ENCODE measurements at regions not wholly inside any gene's neighbourhood (a gene's known extent, or its start where the extent isn't known, plus 50 kb on each side); places are given as distances from the start of the nearest gene placed in this dataset.
A peak's percentile ranks its signal among the peaks of the same experiment; 100 is the strongest.

- H3F3A ChIP-seq (ENCODE audit: insufficient read depth, low read length, poor library complexity, severe bottlenecking) = no peaks in the 10 kb centered on the region
- no peaks in the 10 kb centered on the region for H3K9me2 ChIP-seq (ENCODE audit: insufficient read depth, low read length)
- no peak overlapping the region for H3K9ac ChIP-seq (ENCODE audit: low read length)
- H3K27ac ChIP-seq (ENCODE audit: low read length) = no peak overlapping the region
- H2AFZ ChIP-seq (ENCODE audit: low read depth, low read length) = no peak overlapping the region
- no peaks in the 10 kb centered on the region for H3K36me3 ChIP-seq (ENCODE audit: insufficient read depth, low read length)
- no peaks in the 10 kb centered on the region for H4K20me1 ChIP-seq (ENCODE audit: insufficient read depth)
- TF ChIP-seq MXI1 (conservative IDR thresholded peaks at IDR 0.05; ENCODE audit: poor library complexity, severe bottlenecking) (no peak), POLR2AphosphoS5 (IDR thresholded peaks at IDR 0.05) (no peak), CTCF (IDR thresholded peaks at IDR 0.05; ENCODE audit: poor library complexity, severe bottlenecking) (no peak), TAF1 (IDR thresholded peaks at IDR 0.05; ENCODE audit: low read depth) (no peak)
- H3K4me2 ChIP-seq (ENCODE audit: low read length) = no peak overlapping the region
- no peak overlapping the region for H3K4me3 ChIP-seq (ENCODE audit: low read length)
- H3K27me3 ChIP-seq (ENCODE audit: insufficient read depth, low read depth, low read length) = no peaks in the 10 kb centered on the region
- H3K9me3 ChIP-seq (ENCODE audit: low read length) = no peaks in the 10 kb centered on the region
- no peaks in the 10 kb centered on the region for H3K79me2 ChIP-seq (replicated peaks; ENCODE audit: insufficient read depth, low read length)
These were observed 78.3 kb downstream of the CMPK2 start for GRCh38 chr2:6787376-6787775.

- H2AFZ ChIP-seq (ENCODE audit: low read depth, low read length) = no peak overlapping the region
- no peaks in the 10 kb centered on the region for H3F3A ChIP-seq (ENCODE audit: insufficient read depth, low read length, poor library complexity, severe bottlenecking)
- H3K27ac ChIP-seq (ENCODE audit: low read length) = peak overlapping the region; percentile 76
- no peaks in the 10 kb centered on the region for H3K9me3 ChIP-seq (ENCODE audit: low read length)
- H3K36me3 ChIP-seq (ENCODE audit: insufficient read depth, low read length) = no peaks in the 10 kb centered on the region
- H3K9ac ChIP-seq (ENCODE audit: low read length) = no peak overlapping the region
- H3K27me3 ChIP-seq (ENCODE audit: insufficient read depth, low read depth, low read length) = no peaks in the 10 kb centered on the region
- no peak for TF ChIP-seq TAF1 (IDR thresholded peaks at IDR 0.05; ENCODE audit: low read depth)
- no peak for TF ChIP-seq RAD21 (conservative IDR thresholded peaks at IDR 0.05)
- TF ChIP-seq CTCF (IDR thresholded peaks at IDR 0.05; ENCODE audit: poor library complexity, severe bottlenecking) = no peak
- TF ChIP-seq EZH2 (IDR thresholded peaks at IDR 0.05; ENCODE audit: borderline replicate concordance, insufficient read depth, low read length, poor library complexity, severe bottlenecking) = no peak
- no peak for TF ChIP-seq MXI1 (conservative IDR thresholded peaks at IDR 0.05; ENCODE audit: poor library complexity, severe bottlenecking)
- no peak for TF ChIP-seq SMC3 (conservative IDR thresholded peaks at IDR 0.05; ENCODE audit: poor library complexity)
- TF ChIP-seq POLR2AphosphoS5 (IDR thresholded peaks at IDR 0.05) = no peak
- TF ChIP-seq, protein P1, sequence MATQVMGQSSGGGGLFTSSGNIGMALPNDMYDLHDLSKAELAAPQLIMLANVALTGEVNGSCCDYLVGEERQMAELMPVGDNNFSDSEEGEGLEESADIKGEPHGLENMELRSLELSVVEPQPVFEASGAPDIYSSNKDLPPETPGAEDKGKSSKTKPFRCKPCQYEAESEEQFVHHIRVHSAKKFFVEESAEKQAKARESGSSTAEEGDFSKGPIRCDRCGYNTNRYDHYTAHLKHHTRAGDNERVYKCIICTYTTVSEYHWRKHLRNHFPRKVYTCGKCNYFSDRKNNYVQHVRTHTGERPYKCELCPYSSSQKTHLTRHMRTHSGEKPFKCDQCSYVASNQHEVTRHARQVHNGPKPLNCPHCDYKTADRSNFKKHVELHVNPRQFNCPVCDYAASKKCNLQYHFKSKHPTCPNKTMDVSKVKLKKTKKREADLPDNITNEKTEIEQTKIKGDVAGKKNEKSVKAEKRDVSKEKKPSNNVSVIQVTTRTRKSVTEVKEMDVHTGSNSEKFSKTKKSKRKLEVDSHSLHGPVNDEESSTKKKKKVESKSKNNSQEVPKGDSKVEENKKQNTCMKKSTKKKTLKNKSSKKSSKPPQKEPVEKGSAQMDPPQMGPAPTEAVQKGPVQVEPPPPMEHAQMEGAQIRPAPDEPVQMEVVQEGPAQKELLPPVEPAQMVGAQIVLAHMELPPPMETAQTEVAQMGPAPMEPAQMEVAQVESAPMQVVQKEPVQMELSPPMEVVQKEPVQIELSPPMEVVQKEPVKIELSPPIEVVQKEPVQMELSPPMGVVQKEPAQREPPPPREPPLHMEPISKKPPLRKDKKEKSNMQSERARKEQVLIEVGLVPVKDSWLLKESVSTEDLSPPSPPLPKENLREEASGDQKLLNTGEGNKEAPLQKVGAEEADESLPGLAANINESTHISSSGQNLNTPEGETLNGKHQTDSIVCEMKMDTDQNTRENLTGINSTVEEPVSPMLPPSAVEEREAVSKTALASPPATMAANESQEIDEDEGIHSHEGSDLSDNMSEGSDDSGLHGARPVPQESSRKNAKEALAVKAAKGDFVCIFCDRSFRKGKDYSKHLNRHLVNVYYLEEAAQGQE (IDR thresholded peaks at IDR 0.05; ENCODE audit: borderline replicate concordance) = no peak
- TF ChIP-seq EP300 (conservative IDR thresholded peaks at IDR 0.05; ENCODE audit: poor library complexity, severe bottlenecking) = no peak
- no peaks in the 10 kb centered on the region for H3K9me2 ChIP-seq (ENCODE audit: insufficient read depth, low read length)
- H3K4me3 ChIP-seq (ENCODE audit: low read length) = peak overlapping the region; percentile 34
- H3K79me2 ChIP-seq (replicated peaks; ENCODE audit: insufficient read depth, low read length) = no peaks in the 10 kb centered on the region
- H3K4me2 ChIP-seq (ENCODE audit: low read length) = no peak overlapping the region
- no peaks in the 10 kb centered on the region for H4K20me1 ChIP-seq (ENCODE audit: insufficient read depth)
These were observed 77.1 kb downstream of the CMPK2 start for GRCh38 chr2:6788614-6789013.

Measured in neural cell (in vitro differentiated cells).